Islet precursor cell (in vitro differentiated cells): ENCODE measurements at regions not wholly inside any gene's neighbourhood (a gene's known extent, or its start where the extent isn't known, plus 50 kb on each side); places are given as distances from the start of the nearest gene placed in this dataset.
"Not testable (repeated sequence)": the region's sequence is repeated elsewhere in the genome, so short reads cannot be mapped to it uniquely, and the experiment has no call there.

Experiments used
- DNase-seq: peaks from one replicate; pipeline ENCODE4 v3.0.0-alpha.2; 2018

- no peak for DNase-seq
Measured at GRCh38 chr1:192862271-192862670, 53.4 kb downstream of the RGS2 start.

- no peak for DNase-seq
Measured at GRCh38 chr1:192866241-192866868, 57.5 kb downstream of the RGS2 start.

GRCh38 chr1:192867180-192867579 is 58.3 kb downstream of the RGS2 start:
- DNase-seq = no peak

GRCh38 chr1:192869308-192869940 is 60.6 kb downstream of the RGS2 start:
- no peak for DNase-seq

GRCh38 chr1:192872010-192872409 is 63.2 kb downstream of the RGS2 start:
- no peak for DNase-seq

- DNase-seq = no peak
Measured at GRCh38 chr1:192873836-192874235, 65.0 kb downstream of the RGS2 start.

- DNase-seq = no peak
Measured at GRCh38 chr1:192876633-192877032, 67.8 kb downstream of the RGS2 start.

GRCh38 chr1:192877283-192877886 is 68.5 kb downstream of the RGS2 start:
- peak; percentile 55 for DNase-seq

GRCh38 chr1:192878249-192878648 is 69.4 kb downstream of the RGS2 start:
- no peak for DNase-seq

- DNase-seq = peak; percentile 55
Measured at GRCh38 chr1:192879406-192879805, 70.6 kb downstream of the RGS2 start.

- DNase-seq = no peak
Measured at GRCh38 chr1:192880231-192880630, 71.4 kb downstream of the RGS2 start.

GRCh38 chr1:192884241-192884640 is 75.4 kb downstream of the RGS2 start:
- DNase-seq = no peak

- DNase-seq = not testable (repeated sequence)
Measured at GRCh38 chr1:192885387-192885786, 76.5 kb downstream of the RGS2 start.

GRCh38 chr1:192887426-192887825 is 78.6 kb downstream of the RGS2 start:
- no peak for DNase-seq

GRCh38 chr1:192888574-192888973 is 79.7 kb downstream of the RGS2 start:
- DNase-seq = no peak

- no peak for DNase-seq
Measured at GRCh38 chr1:192889082-192889481, 80.2 kb downstream of the RGS2 start.

GRCh38 chr1:192890134-192890533 is 81.3 kb downstream of the RGS2 start:
- no peak for DNase-seq

- no peak for DNase-seq
Measured at GRCh38 chr1:192892934-192893333, 84.1 kb downstream of the RGS2 start.

- DNase-seq = not testable (repeated sequence)
Measured at GRCh38 chr1:192895487-192895886, 86.6 kb downstream of the RGS2 start.

- no peak for DNase-seq
Measured at GRCh38 chr1:192896376-192896775, 87.5 kb downstream of the RGS2 start.

- DNase-seq = no peak
Measured at GRCh38 chr1:192901500-192901899, 92.7 kb downstream of the RGS2 start.

GRCh38 chr1:192903142-192903541 is 94.3 kb downstream of the RGS2 start:
- no peak for DNase-seq

- DNase-seq = no peak
Measured at GRCh38 chr1:192904438-192904895, 95.6 kb downstream of the RGS2 start.

GRCh38 chr1:192905049-192905448 is 96.2 kb downstream of the RGS2 start:
- DNase-seq = no peak
